SK-N-SH treated with all-trans-retinoic acid at 6 μM for 48 hours (cell line): ENCODE measurements at regions not wholly inside any gene's neighbourhood (a gene's known extent, or its start where the extent isn't known, plus 50 kb on each side); places are given as distances from the start of the nearest gene placed in this dataset.

Experiments used
- ATAC-seq: fragments of 200-7000 bp; cut with Tn5 transposase; 3 replicates; pipeline ENCODE4 v1.9.1; 2020; ENCODE audit warnings: mild to moderate bottlenecking, moderate library complexity
- ARNTL ChIP-seq: fragments of 450-650 bp; formaldehyde crosslinking; IDR thresholded peaks from 2 replicates; pipeline ENCODE4 v1.5.0; 2020; ENCODE audit warnings: low read depth, mild to moderate bottlenecking, moderate library complexity, borderline replicate concordance
- BACH2 ChIP-seq: fragments of 250-450 bp; sonication (Bioruptor Pico); IDR thresholded peaks from 2 replicates; pipeline ENCODE4 v1.9.0; 2021; ENCODE audit warnings: mild to moderate bottlenecking, borderline replicate concordance
- CREB5 ChIP-seq: fragments of 250-450 bp; sonication (Bioruptor Pico); IDR thresholded peaks from 2 replicates; pipeline ENCODE4 v1.5.1; 2020; ENCODE audit warnings: low read depth, mild to moderate bottlenecking, moderate library complexity
- CSDC2 ChIP-seq: fragments of 250-450 bp; sonication (Bioruptor Pico); IDR thresholded peaks from 2 replicates; pipeline ENCODE4 v1.5.0; 2020; ENCODE audit warnings: mild to moderate bottlenecking, moderate library complexity
- CSRNP3 ChIP-seq: fragments of 250-450 bp; sonication (Bioruptor Pico); IDR thresholded peaks from 2 replicates; pipeline ENCODE4 v1.5.1; 2021; ENCODE audit warnings: mild to moderate bottlenecking, moderate library complexity
- ESRRG ChIP-seq: fragments of 250-450 bp; sonication (Bioruptor Pico); IDR thresholded peaks from 2 replicates; pipeline ENCODE4 v1.6.1; 2021; ENCODE audit warnings: mild to moderate bottlenecking
- GLIS3 ChIP-seq: fragments of 250-450 bp; sonication (Bioruptor Pico); IDR thresholded peaks from 2 replicates; pipeline ENCODE4 v1.5.0; 2020; ENCODE audit warnings: mild to moderate bottlenecking, moderate library complexity
- ISL1 ChIP-seq: fragments of 250-450 bp; sonication (Bioruptor Pico); IDR thresholded peaks from 2 replicates; pipeline ENCODE4 v2.1.2; 2022; ENCODE audit warnings: mild to moderate bottlenecking, moderate library complexity
- OSR1 ChIP-seq: fragments of 250-450 bp; sonication (Bioruptor Pico); IDR thresholded peaks from 2 replicates; pipeline ENCODE4 v1.8.0; 2022; ENCODE audit warnings: moderate library complexity, mild to moderate bottlenecking, inconsistent platforms
- PATZ1 ChIP-seq: fragments of 250-450 bp; sonication (Bioruptor Pico); IDR thresholded peaks from 2 replicates; pipeline ENCODE4 v1.8.0; 2020; ENCODE audit warnings: mild to moderate bottlenecking, moderate library complexity, borderline replicate concordance
- POU6F1 ChIP-seq: fragments of 250-450 bp; sonication (Bioruptor Pico); IDR thresholded peaks from 2 replicates; pipeline ENCODE4 v1.8.0; 2021; ENCODE audit warnings: low read depth, mild to moderate bottlenecking, moderate library complexity, borderline replicate concordance
- SNAI2 ChIP-seq: fragments of 250-450 bp; sonication (Bioruptor Pico); IDR thresholded peaks from 2 replicates; pipeline ENCODE4 v1.5.0; 2020; ENCODE audit warnings: mild to moderate bottlenecking, moderate library complexity
- TCF4 ChIP-seq: fragments of 250-450 bp; sonication (Bioruptor Pico); IDR thresholded peaks from 2 replicates; pipeline ENCODE4 v1.8.0; 2021; ENCODE audit warnings: mild to moderate bottlenecking, moderate library complexity, borderline replicate concordance
- TOX ChIP-seq: fragments of 250-450 bp; sonication (Bioruptor Pico); IDR thresholded peaks from 2 replicates; pipeline ENCODE4 v1.8.0; 2021; ENCODE audit warnings: mild to moderate bottlenecking, moderate library complexity, borderline replicate concordance
- TSHZ2 ChIP-seq: fragments of 250-450 bp; sonication (Bioruptor Pico); IDR thresholded peaks from 2 replicates; pipeline ENCODE4 v1.5.0; 2020; ENCODE audit warnings: mild to moderate bottlenecking, moderate library complexity
- ZC3H10 ChIP-seq: fragments of 250-450 bp; sonication (Bioruptor Pico); IDR thresholded peaks from 2 replicates; pipeline ENCODE4 v1.5.1; 2021; ENCODE audit warnings: mild to moderate bottlenecking, moderate library complexity
- ZFP30 ChIP-seq: fragments of 450-650 bp; formaldehyde crosslinking; IDR thresholded peaks from 2 replicates; pipeline ENCODE4 v1.5.0; 2022; ENCODE audit warnings: mild to moderate bottlenecking, moderate library complexity
- ZNF565 ChIP-seq: fragments of 450-650 bp; formaldehyde crosslinking; conservative IDR thresholded peaks from 2 replicates; pipeline ENCODE4 v1.5.0; 2020; ENCODE audit warnings: low read depth, mild to moderate bottlenecking, moderate library complexity
- ZNF70 ChIP-seq: fragments of 450-650 bp; formaldehyde crosslinking; IDR thresholded peaks from 2 replicates; pipeline ENCODE4 v1.5.0; 2020; ENCODE audit warnings: mild to moderate bottlenecking, moderate library complexity

- TF ChIP-seq BACH2 (CRISPR knock-in tag) (no peak), POU6F1 (CRISPR knock-in tag) (no peak), SNAI2 (CRISPR knock-in tag) (no peak), CSRNP3 (CRISPR knock-in tag) (no peak), TSHZ2 (CRISPR knock-in tag) (no peak), ZNF565 (CRISPR knock-in tag) (no peak), ZC3H10 (CRISPR knock-in tag) (no peak), CREB5 (CRISPR knock-in tag) (no peak), ZFP30 (no peak), CSDC2 (CRISPR knock-in tag) (no peak), PATZ1 (no peak), GLIS3 (CRISPR knock-in tag) (no peak), TCF4 (CRISPR knock-in tag) (no peak)
- ATAC-seq = no peak
Measured at GRCh38 chr6:20301256-20301655, 89.0 kb upstream of the MBOAT1 start.

- no peak for ATAC-seq
- TF ChIP-seq CSRNP3 (CRISPR knock-in tag) (no peak), OSR1 (CRISPR knock-in tag) (no peak), ZC3H10 (CRISPR knock-in tag) (no peak), TOX (CRISPR knock-in tag) (no peak), TSHZ2 (CRISPR knock-in tag) (no peak), PATZ1 (no peak), CSDC2 (CRISPR knock-in tag) (no peak), ARNTL (no peak), TCF4 (CRISPR knock-in tag) (no peak), CREB5 (CRISPR knock-in tag) (no peak), ESRRG (CRISPR knock-in tag) (no peak), POU6F1 (CRISPR knock-in tag) (no peak), GLIS3 (CRISPR knock-in tag) (no peak), BACH2 (CRISPR knock-in tag) (no peak), SNAI2 (CRISPR knock-in tag) (no peak), ISL1 (no peak), ZNF70 (no peak)
Measured at GRCh38 chr6:20302168-20302567, 89.9 kb upstream of the MBOAT1 start.
